ENCODE measurements at regions not wholly inside any gene's neighbourhood (a gene's known extent, or its start where the extent isn't known, plus 50 kb on each side); places are given as distances from the start of the nearest gene placed in this dataset.

GRCh38 chr14:66383257-66383656, 102.9 kb upstream of the CCDC196 start:
- DNase-seq: no peak
- no peak for TF ChIP-seq POLR2A (IDR thresholded peaks at IDR 0.05; ENCODE audit: low read length)
- TF ChIP-seq GATA1 (IDR thresholded peaks at IDR 0.05; ENCODE audit: low read depth, low read length): no peak

GRCh38 chr14:66383771-66384170, 102.4 kb upstream of the CCDC196 start:
- TF ChIP-seq GATA1 (IDR thresholded peaks at IDR 0.05; ENCODE audit: low read depth, low read length): no peak
- no peak for TF ChIP-seq POLR2A (IDR thresholded peaks at IDR 0.05; ENCODE audit: low read length)
- no peak for DNase-seq

GRCh38 chr14:66388516-66388915, 97.7 kb upstream of the CCDC196 start:
- no peak for TF ChIP-seq POLR2A (IDR thresholded peaks at IDR 0.05; ENCODE audit: low read length)
- no peak for TF ChIP-seq GATA1 (IDR thresholded peaks at IDR 0.05; ENCODE audit: low read depth, low read length)
- DNase-seq: no peak

DNA sequence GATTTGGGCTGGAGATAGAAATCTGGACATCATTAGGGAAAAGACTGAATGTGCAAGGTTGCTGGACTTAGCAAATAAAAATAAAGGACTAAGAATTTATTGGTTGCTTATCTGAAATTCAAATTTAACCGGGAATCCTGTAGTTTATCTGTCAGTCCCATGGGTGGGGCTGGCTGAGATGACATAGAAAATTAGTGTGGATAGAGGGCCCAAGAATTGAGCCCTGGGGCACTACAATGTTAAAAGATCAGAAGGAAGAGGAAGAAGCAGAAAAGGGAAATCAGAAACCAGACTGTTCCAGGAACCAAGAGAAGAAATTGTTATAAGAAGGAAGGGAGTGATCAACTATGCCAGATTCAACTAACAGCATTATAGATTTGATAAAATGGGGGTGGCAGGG, 96.7 kb upstream of the CCDC196 start:
- TF ChIP-seq POLR2A (IDR thresholded peaks at IDR 0.05; ENCODE audit: low read length) (no peak), GATA1 (IDR thresholded peaks at IDR 0.05; ENCODE audit: low read depth, low read length) (no peak)
- no peak for DNase-seq

- no peak for TF ChIP-seq GATA1 (IDR thresholded peaks at IDR 0.05; ENCODE audit: low read depth, low read length)
- no peak for DNase-seq
Observed at GRCh38 chr14:66395300-66395699, 90.9 kb upstream of the CCDC196 start.

GRCh38 chr14:66396164-66396563, 90.0 kb upstream of the CCDC196 start:
- no peak for TF ChIP-seq GATA1 (IDR thresholded peaks at IDR 0.05; ENCODE audit: low read depth, low read length)
- TF ChIP-seq POLR2A (IDR thresholded peaks at IDR 0.05; ENCODE audit: low read length): no peak
- no peak for DNase-seq

DNA sequence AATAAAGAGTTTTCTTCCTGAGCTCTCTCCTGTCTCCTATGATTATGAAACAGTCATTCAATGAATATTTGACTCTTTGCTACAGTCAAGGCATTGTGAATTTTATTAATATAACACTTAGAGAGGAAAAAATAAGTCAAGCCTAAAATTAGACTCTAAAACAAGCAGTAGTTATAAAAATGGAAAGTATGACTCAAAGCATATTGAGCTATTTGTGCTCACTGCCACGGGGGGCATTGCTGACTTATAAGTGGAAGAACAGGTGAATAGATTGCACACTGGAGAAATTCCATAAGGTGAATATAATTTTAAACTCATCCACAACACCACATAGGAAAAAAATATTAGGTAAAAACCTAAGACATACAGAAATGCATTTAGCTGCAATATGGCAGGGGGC, 87.7 kb upstream of the CCDC196 start:
- TF ChIP-seq POLR2A (IDR thresholded peaks at IDR 0.05; ENCODE audit: low read length) (no peak), GATA1 (IDR thresholded peaks at IDR 0.05; ENCODE audit: low read depth, low read length) (no peak)
- DNase-seq: no peak

DNA sequence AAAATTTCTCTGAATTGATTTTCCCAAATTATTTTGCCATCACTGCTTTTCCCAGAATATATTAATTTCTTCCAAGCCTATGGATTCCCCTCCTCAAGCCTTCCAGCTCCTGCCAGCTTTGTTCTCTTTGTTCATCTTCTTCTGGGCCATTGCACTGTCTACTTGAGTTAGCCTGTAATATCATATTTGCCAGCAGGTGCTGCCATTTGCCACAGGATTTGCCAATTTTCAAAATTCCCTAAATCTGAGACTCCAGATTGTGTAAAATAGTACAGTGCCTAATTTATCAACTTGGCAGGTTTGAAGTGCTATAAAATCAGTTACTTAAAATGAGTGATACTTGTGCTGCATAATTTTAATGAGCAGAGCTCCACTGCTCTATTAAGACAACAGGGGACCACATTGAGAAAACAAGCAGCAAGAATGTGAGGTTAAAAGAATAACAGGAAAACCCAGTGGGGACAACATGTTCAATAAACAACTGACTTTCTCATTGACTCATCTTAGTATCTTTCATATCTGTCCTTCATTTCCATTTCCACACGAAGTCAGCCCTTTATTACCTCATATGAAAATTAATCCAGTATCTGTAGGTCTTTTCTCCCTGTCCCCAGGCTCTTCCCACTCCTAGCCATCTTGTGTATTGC, 84.6 kb upstream of the CCDC196 start:
- peak in 1 of 2 experiments; percentile 5 for DNase-seq
- TF ChIP-seq GATA1 (IDR thresholded peaks at IDR 0.05; ENCODE audit: low read depth, low read length) (no peak), POLR2A (IDR thresholded peaks at IDR 0.05; ENCODE audit: low read length) (no peak)

- DNase-seq: peak; percentile 11 to 22
Observed at GRCh38 chr14:66403183-66403582, 83.0 kb upstream of the CCDC196 start.

GRCh38 chr14:66404051-66404545, 82.1 kb upstream of the CCDC196 start:
- TF ChIP-seq GATA1 (IDR thresholded peaks at IDR 0.05; ENCODE audit: low read depth, low read length) (no peak), POLR2A (IDR thresholded peaks at IDR 0.05; ENCODE audit: low read length) (no peak)
- no peak for DNase-seq

More at GRCh38 chr14:66403183-66403582, 83.0 kb upstream of the CCDC196 start:
- TF ChIP-seq POLR2A (IDR thresholded peaks at IDR 0.05; ENCODE audit: low read length) (no peak), GATA1 (IDR thresholded peaks at IDR 0.05; ENCODE audit: low read depth, low read length) (no peak)

DNA sequence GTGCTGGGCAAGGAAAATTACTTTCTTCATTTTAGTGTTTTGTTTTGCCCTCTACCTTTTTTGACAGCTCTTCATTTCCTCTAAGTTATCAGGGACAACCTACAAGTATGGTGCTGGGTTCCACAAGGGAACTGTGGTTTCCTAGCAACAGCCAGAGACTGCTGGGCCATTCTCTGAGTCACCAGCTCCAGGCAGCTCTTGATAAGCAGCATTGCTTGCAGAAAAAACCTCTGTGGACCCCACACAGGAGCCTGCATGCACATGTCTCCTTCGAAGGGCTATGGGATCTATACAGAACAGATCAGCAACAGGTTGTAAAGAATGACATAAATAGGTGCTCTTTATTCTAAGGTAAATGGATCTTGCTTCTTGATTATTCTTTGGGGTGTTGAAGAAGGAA, 81.0 kb upstream of the CCDC196 start:
- DNase-seq: peak; percentile 15 to 37
- TF ChIP-seq POLR2A (IDR thresholded peaks at IDR 0.05; ENCODE audit: low read length): no peak
- no peak for TF ChIP-seq GATA1 (IDR thresholded peaks at IDR 0.05; ENCODE audit: low read depth, low read length)

GRCh38 chr14:66413901-66414300, 72.3 kb upstream of the CCDC196 start:
- DNase-seq: no peak
- TF ChIP-seq GATA1 (IDR thresholded peaks at IDR 0.05; ENCODE audit: low read depth, low read length) (no peak), POLR2A (IDR thresholded peaks at IDR 0.05; ENCODE audit: low read length) (no peak)

GRCh38 chr14:66414511-66414910, 71.7 kb upstream of the CCDC196 start:
- DNase-seq: no peak
- TF ChIP-seq POLR2A (IDR thresholded peaks at IDR 0.05; ENCODE audit: low read length): no peak
- TF ChIP-seq GATA1 (IDR thresholded peaks at IDR 0.05; ENCODE audit: low read depth, low read length): no peak

DNA sequence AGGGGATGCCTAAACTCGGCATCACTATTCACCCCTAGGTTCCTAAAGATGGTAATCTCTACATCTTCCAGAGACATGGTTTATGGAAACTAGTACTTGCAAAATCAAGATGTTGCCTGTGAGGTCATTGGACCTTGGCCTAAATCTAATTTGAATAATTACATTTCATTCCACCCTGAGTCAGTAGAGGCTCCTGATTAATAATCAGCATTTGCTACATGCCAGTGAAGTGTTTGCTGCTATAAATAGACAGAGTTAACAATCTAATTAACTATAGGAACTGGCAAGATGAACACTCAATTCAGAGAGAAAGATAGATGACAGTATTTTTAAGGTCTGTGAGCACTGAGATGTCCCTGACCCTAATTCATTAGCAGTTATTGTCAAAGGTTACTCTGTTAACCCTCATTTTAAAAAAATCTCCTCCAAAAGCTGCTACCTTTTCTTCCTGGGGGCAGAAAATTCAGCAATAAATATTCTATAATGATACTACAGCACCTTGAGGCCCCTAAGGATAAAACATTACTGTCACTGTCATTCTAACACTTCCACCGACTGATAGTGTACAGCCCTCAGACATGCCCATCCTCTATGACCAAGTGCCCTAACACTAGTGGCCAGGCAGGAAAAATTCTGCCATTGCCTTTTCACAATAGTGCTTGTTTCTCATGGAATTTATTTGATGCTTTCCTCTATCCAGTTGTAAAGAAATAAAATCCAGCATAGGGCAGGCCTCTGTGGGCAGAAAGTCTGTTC, 65.7 kb upstream of the CCDC196 start:
- no peak for DNase-seq
- TF ChIP-seq POLR2A (IDR thresholded peaks at IDR 0.05; ENCODE audit: low read length) (no peak), GATA1 (IDR thresholded peaks at IDR 0.05; ENCODE audit: low read depth, low read length) (no peak)

Measured in erythroblast (primary cell).